Astrocyte (in vitro differentiated cells and primary cell): ENCODE measurements at regions not wholly inside any gene's neighbourhood (a gene's known extent, or its start where the extent isn't known, plus 50 kb on each side); places are given as distances from the start of the nearest gene placed in this dataset.

Experiments used
- DNase-seq: peaks from one replicate; pipeline ENCODE4 v3.0.0-alpha.2; 2010; ENCODE audit warnings: low read depth
- FAIRE-seq: peaks from 2 replicates; lab custom pipeline; 2011; peaks lifted over from hg19 to GRCh38; lab: Jason Lieb, UNC
- H2AFZ ChIP-seq: 2 replicates; pipeline ENCODE4 v1.6.0; 2012; ENCODE audit warnings: low read depth, low read length, inconsistent platforms
- H3K27ac ChIP-seq: 2 replicates; pipeline ENCODE4 v1.5.1; 2011; ENCODE audit warnings: low read depth, low read length, inconsistent platforms
- H3K27me3 ChIP-seq: 2 replicates; pipeline ENCODE4 v1.6.0; 2011; ENCODE audit warnings: low read length, inconsistent platforms; ENCODE audit not compliant: insufficient read depth
- H3K36me3 ChIP-seq: 2 replicates; pipeline ENCODE4 v1.5.1; 2011; ENCODE audit warnings: low read length, inconsistent platforms; ENCODE audit not compliant: insufficient read depth
- H3K4me1 ChIP-seq: 2 replicates; pipeline ENCODE4 v1.5.1; 2011; ENCODE audit warnings: low read length, inconsistent platforms; ENCODE audit not compliant: insufficient read depth
- H3K4me2 ChIP-seq: 2 replicates; pipeline ENCODE4 v1.6.0; 2012; ENCODE audit warnings: low read length, inconsistent platforms
- H3K4me3 ChIP-seq: 2 replicates; pipeline ENCODE4 v1.5.1; 2011; ENCODE audit warnings: low read depth, mild to moderate bottlenecking, low read length, inconsistent platforms; ENCODE audit not compliant: insufficient read depth
- H3K79me2 ChIP-seq: 2 replicates; pipeline ENCODE4 v1.6.0; 2012; ENCODE audit warnings: mild to moderate bottlenecking, low read length, inconsistent platforms; ENCODE audit not compliant: insufficient read depth
- H3K9ac ChIP-seq: 2 replicates; pipeline ENCODE4 v1.6.0; 2012; ENCODE audit warnings: mild to moderate bottlenecking, low read length, inconsistent platforms
- H3K9me3 ChIP-seq: 2 replicates; pipeline ENCODE4 v1.5.1; 2012; ENCODE audit warnings: low read depth, mild to moderate bottlenecking, low read length, inconsistent platforms; ENCODE audit not compliant: insufficient read depth
- H4K20me1 ChIP-seq: 2 replicates; pipeline ENCODE4 v1.6.0; 2012; ENCODE audit warnings: low read length, inconsistent platforms; ENCODE audit not compliant: insufficient read depth
- H3K27ac Mint-ChIP-seq: one replicate; pipeline ENCODE4 v1.8.0; 2021; ENCODE audit warnings: mild to moderate bottlenecking, mixed read lengths; ENCODE audit not compliant: unreplicated experiment
- H3K27me3 Mint-ChIP-seq: one replicate; pipeline ENCODE4 v1.8.0; 2021; ENCODE audit warnings: low read depth, mixed read lengths; ENCODE audit not compliant: unreplicated experiment
- H3K36me3 Mint-ChIP-seq: one replicate; pipeline ENCODE4 v1.8.0; 2021; ENCODE audit warnings: low read depth, mixed read lengths; ENCODE audit not compliant: unreplicated experiment
- H3K4me1 Mint-ChIP-seq: one replicate; pipeline ENCODE4 v1.8.0; 2021; ENCODE audit warnings: low read depth, mixed read lengths; ENCODE audit not compliant: unreplicated experiment
- H3K4me3 Mint-ChIP-seq: one replicate; pipeline ENCODE4 v1.8.0; 2021; ENCODE audit warnings: mild to moderate bottlenecking, moderate library complexity, mixed read lengths; ENCODE audit not compliant: unreplicated experiment
- H3K9me3 Mint-ChIP-seq: one replicate; pipeline ENCODE4 v1.8.0; 2021; ENCODE audit warnings: mild to moderate bottlenecking, mixed read lengths; ENCODE audit not compliant: unreplicated experiment
- CTCF ChIP-seq: IDR thresholded peaks from 2 replicates; pipeline ENCODE4 v1.5.1; 2011; ENCODE audit warnings: low read depth, mild to moderate bottlenecking, inconsistent platforms, low read length, moderate library complexity; ENCODE audit not compliant: insufficient read depth
- EZH2 ChIP-seq: IDR thresholded peaks from 2 replicates; pipeline ENCODE4 v1.6.1; 2012; ENCODE audit warnings: mild to moderate bottlenecking, low read length, inconsistent platforms; ENCODE audit not compliant: insufficient read depth

GRCh38 chr14:55518391-55518790 lies 61.6 kb upstream of the KTN1 start:
- no peak overlapping the region for H3K4me3 ChIP-seq
- H3K79me2 ChIP-seq = no peaks in the 10 kb centered on the region
- no peak for FAIRE-seq
- no peak overlapping the region for H2AFZ ChIP-seq
- Mint-ChIP-seq H3K36me3 (no peaks in the 10 kb centered on the region), H3K27ac (no peak overlapping the region), H3K4me1 (peaks cover 6% of the 10 kb centered on the region), H3K27me3 (no peaks in the 10 kb centered on the region), H3K9me3 (no peaks in the 10 kb centered on the region), H3K4me3 (no peak overlapping the region)
- TF ChIP-seq EZH2 = no peak
- TF ChIP-seq CTCF = no peak
- H3K36me3 ChIP-seq = no peaks in the 10 kb centered on the region
- H4K20me1 ChIP-seq = no peaks in the 10 kb centered on the region
- H3K4me1 ChIP-seq = peaks cover 14% of the 10 kb centered on the region
- H3K9ac ChIP-seq = no peak overlapping the region
- H3K9me3 ChIP-seq = no peaks in the 10 kb centered on the region
- no peaks in the 10 kb centered on the region for H3K27me3 ChIP-seq
- no peak for DNase-seq
- no peak overlapping the region for H3K4me2 ChIP-seq
- H3K27ac ChIP-seq = no peak overlapping the region

- H3K36me3 ChIP-seq = no peaks in the 10 kb centered on the region
- DNase-seq (no peak), FAIRE-seq (no peak)
- TF ChIP-seq EZH2 = no peak
- no peak for TF ChIP-seq CTCF
- H3K9me3 ChIP-seq = no peaks in the 10 kb centered on the region
- Mint-ChIP-seq H3K27me3 (no peaks in the 10 kb centered on the region), H3K9me3 (no peaks in the 10 kb centered on the region), H3K36me3 (no peaks in the 10 kb centered on the region), H3K4me3 (no peak overlapping the region), H3K27ac (no peak overlapping the region), H3K4me1 (peaks cover 6% of the 10 kb centered on the region)
- no peaks in the 10 kb centered on the region for H3K79me2 ChIP-seq
- no peaks in the 10 kb centered on the region for H4K20me1 ChIP-seq
- no peak overlapping the region for H3K4me3 ChIP-seq
- peaks cover 11% of the 10 kb centered on the region for H3K4me1 ChIP-seq
- no peaks in the 10 kb centered on the region for H3K27me3 ChIP-seq
- no peak overlapping the region for H3K9ac ChIP-seq
- H3K4me2 ChIP-seq = no peak overlapping the region
- no peak overlapping the region for H3K27ac ChIP-seq
- H2AFZ ChIP-seq = no peak overlapping the region
Measured at GRCh38 chr14:55519473-55520080, 60.4 kb upstream of the KTN1 start.

GRCh38 chr14:55523321-55523720 lies 56.7 kb upstream of the KTN1 start:
- Mint-ChIP-seq H3K9me3 (no peaks in the 10 kb centered on the region), H3K27ac (no peak overlapping the region), H3K27me3 (no peaks in the 10 kb centered on the region), H3K4me1 (no peaks in the 10 kb centered on the region), H3K36me3 (no peaks in the 10 kb centered on the region), H3K4me3 (no peak overlapping the region)
- no peak for TF ChIP-seq EZH2
- no peak overlapping the region for H2AFZ ChIP-seq
- DNase-seq (no peak), FAIRE-seq (no peak)
- H3K79me2 ChIP-seq = no peaks in the 10 kb centered on the region
- no peaks in the 10 kb centered on the region for H3K4me1 ChIP-seq
- no peaks in the 10 kb centered on the region for H4K20me1 ChIP-seq
- H3K9ac ChIP-seq = no peak overlapping the region
- H3K4me2 ChIP-seq = no peak overlapping the region
- no peak overlapping the region for H3K27ac ChIP-seq
- no peak overlapping the region for H3K4me3 ChIP-seq
- no peaks in the 10 kb centered on the region for H3K36me3 ChIP-seq
- no peaks in the 10 kb centered on the region for H3K9me3 ChIP-seq
- H3K27me3 ChIP-seq = no peaks in the 10 kb centered on the region
